ENCODE measurements at regions not wholly inside any gene's neighbourhood (a gene's known extent, or its start where the extent isn't known, plus 50 kb on each side); places are given as distances from the start of the nearest gene placed in this dataset.

DNA sequence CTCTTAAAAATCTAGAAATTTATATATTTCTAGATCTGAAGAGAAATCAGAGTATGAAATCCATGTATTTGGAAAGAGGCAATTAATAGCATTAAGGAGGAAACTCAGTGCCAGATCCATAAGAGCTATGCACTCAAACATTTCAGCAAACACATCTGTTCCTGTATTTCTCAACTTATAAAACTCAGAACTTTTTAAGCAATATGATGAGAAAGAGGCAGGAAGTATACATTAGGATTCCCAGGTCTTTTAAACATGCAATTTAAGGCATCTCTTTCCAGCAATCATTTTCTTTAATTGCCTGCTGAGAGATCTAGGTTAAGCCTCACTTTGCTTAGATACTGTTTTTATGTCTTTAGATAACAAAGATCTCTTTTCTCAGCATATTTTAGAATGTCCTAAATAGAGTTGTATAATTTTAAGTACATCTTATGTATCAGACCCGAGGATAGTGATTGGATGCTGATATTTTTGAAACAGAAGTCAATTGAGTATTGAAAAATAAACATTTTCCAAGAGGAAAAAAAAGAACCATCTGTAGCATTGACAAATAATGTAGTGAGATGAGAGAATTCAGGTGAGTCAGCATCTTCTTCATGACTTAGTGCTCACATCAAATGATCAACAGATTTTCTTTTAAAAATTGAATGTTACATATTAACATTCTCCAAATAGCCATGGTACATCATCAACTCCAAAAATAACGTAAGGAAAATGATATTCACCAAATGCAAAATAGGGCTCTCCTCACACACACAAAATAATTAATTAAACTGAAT, 461.4 kb upstream of the NOX3 start:
- TF ChIP-seq POLR2A (IDR thresholded peaks at IDR 0.05) (no peak), CTCF (IDR thresholded peaks at IDR 0.05) (no peak)

Data from body of pancreas (tissue), 4 donors.